ENCODE measurements at regions not wholly inside any gene's neighbourhood (a gene's known extent, or its start where the extent isn't known, plus 50 kb on each side); places are given as distances from the start of the nearest gene placed in this dataset.

DNA sequence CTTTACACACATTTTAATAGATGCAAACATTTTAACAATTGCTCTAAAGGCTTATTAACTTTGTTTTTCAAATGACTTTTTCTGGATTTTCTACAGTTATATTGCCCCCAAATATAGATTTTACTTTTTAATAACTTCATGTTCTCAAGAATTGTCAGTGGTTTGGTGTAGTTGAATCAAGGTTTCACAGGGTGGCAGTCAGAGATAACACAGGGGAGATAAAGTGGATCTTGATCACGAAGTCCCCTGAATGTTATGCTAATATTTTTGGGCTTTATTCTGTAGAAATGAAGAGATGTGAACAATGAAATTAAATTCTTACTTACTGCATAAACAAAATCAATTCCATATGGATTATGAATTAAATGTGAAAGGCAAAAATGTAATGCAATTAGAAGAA, 248.1 kb downstream of the AEBP2 start:
- TF ChIP-seq POLR2AphosphoS5 (IDR thresholded peaks at IDR 0.05; ENCODE audit: low read depth, low read length) (no peak), POLR2A (IDR thresholded peaks at IDR 0.05; ENCODE audit: low read depth, low read length) (no peak), TAF1 (IDR thresholded peaks at IDR 0.05; ENCODE audit: borderline replicate concordance, low read depth, low read length) (no peak)

Data from GM12892 (cell line).